HepG2 (cell line): ENCODE measurements at regions not wholly inside any gene's neighbourhood (a gene's known extent, or its start where the extent isn't known, plus 50 kb on each side); places are given as distances from the start of the nearest gene placed in this dataset.
A peak's percentile ranks its signal among the peaks of the same experiment; 100 is the strongest.

ENCODE experiments used
- AGO2 ChIP-seq: fragments of 200-400 bp; formaldehyde crosslinking; optimal IDR thresholded peaks from 2 replicates; pipeline ENCODE3; 2017; ENCODE audit warnings: mild to moderate bottlenecking, low read depth, low read length, moderate library complexity
- ARNTL ChIP-seq: sonication (generic); formaldehyde crosslinking; IDR thresholded peaks from 2 replicates; pipeline ENCODE4 v1.4.0; 2020; ENCODE audit warnings: mild to moderate bottlenecking, missing genetic modification reagents
- ERF ChIP-seq: IDR thresholded peaks from 2 replicates; pipeline ENCODE4 v1.6.1; 2018; ENCODE audit warnings: missing biosample characterization, missing genetic modification reagents
- FOXO4 ChIP-seq: sonication (generic); formaldehyde crosslinking; conservative IDR thresholded peaks from 2 replicates; pipeline ENCODE4 v1.8.1; 2023; ENCODE audit warnings: missing genetic modification reagents
- GABPB1 ChIP-seq: IDR thresholded peaks from 2 replicates; pipeline ENCODE4 v1.6.1; 2016; ENCODE audit warnings: mild to moderate bottlenecking, missing genetic modification reagents, moderate library complexity, missing compliant biosample characterization
- ISL2 ChIP-seq: sonication (generic); formaldehyde crosslinking; IDR thresholded peaks from 2 replicates; pipeline ENCODE4 v1.5.0; 2020; ENCODE audit warnings: missing genetic modification reagents
- JDP2 ChIP-seq: sonication (generic); formaldehyde crosslinking; IDR thresholded peaks from 2 replicates; pipeline ENCODE4 v1.8.1; 2022; ENCODE audit warnings: missing genetic modification reagents, borderline replicate concordance
- SNAPC2 ChIP-seq: sonication (generic); formaldehyde crosslinking; IDR thresholded peaks from 2 replicates; pipeline ENCODE4 v1.8.1; 2022; ENCODE audit warnings: mild to moderate bottlenecking, missing genetic modification reagents
- ZBTB44 ChIP-seq: sonication (generic); formaldehyde crosslinking; IDR thresholded peaks from 2 replicates; pipeline ENCODE4 v1.4.0; 2020; ENCODE audit warnings: missing genetic modification reagents
- ZFP37 ChIP-seq: sonication (generic); formaldehyde crosslinking; IDR thresholded peaks from 2 replicates; pipeline ENCODE4 v1.4.0; 2020; ENCODE audit warnings: missing genetic modification reagents, borderline replicate concordance
- ZNF263 ChIP-seq: sonication (generic); formaldehyde crosslinking; IDR thresholded peaks from 2 replicates; pipeline ENCODE4 v1.4.0; 2020; ENCODE audit warnings: missing genetic modification reagents
- ZNF549 ChIP-seq: sonication (generic); formaldehyde crosslinking; IDR thresholded peaks from 2 replicates; pipeline ENCODE4 v1.5.0; 2020; ENCODE audit warnings: missing genetic modification reagents
- ZNF780A ChIP-seq: sonication (generic); formaldehyde crosslinking; IDR thresholded peaks from 2 replicates; pipeline ENCODE4 v1.8.0; 2022; ENCODE audit warnings: mild to moderate bottlenecking, missing genetic modification reagents, moderate library complexity
- ZNF784 ChIP-seq: sonication (generic); formaldehyde crosslinking; IDR thresholded peaks from 2 replicates; pipeline ENCODE4 v1.5.1; 2020; ENCODE audit warnings: missing genetic modification reagents, mild to moderate bottlenecking, borderline replicate concordance
- TF ChIP-seq, protein P1 (sequence below): IDR thresholded peaks from 2 replicates; pipeline ENCODE4 v1.4.0; 2020; ENCODE audit warnings: mild to moderate bottlenecking, missing genetic modification reagents
- TF ChIP-seq, protein P2 (sequence below): sonication (generic); formaldehyde crosslinking; IDR thresholded peaks from 2 replicates; pipeline ENCODE4 v1.5.0; 2020; ENCODE audit warnings: mild to moderate bottlenecking, missing genetic modification reagents
- TF ChIP-seq, protein P3 (sequence below): sonication (generic); formaldehyde crosslinking; IDR thresholded peaks from 2 replicates; pipeline ENCODE4 v1.9.0; 2022; ENCODE audit warnings: missing genetic modification reagents, mild to moderate bottlenecking, borderline replicate concordance

- TF ChIP-seq ERF (CRISPR knock-in tag), result no peak
- TF ChIP-seq AGO2, result no peak
- no peak; the same call in 1 of the 2 replicates for TF ChIP-seq GABPB1
- no peak for TF ChIP-seq JDP2 (CRISPR knock-in tag)
- no peak for TF ChIP-seq ZBTB44 (CRISPR knock-in tag)
- TF ChIP-seq ARNTL (CRISPR knock-in tag), result no peak
- peak; percentile 89 for TF ChIP-seq ZNF263
- TF ChIP-seq, protein P1, sequence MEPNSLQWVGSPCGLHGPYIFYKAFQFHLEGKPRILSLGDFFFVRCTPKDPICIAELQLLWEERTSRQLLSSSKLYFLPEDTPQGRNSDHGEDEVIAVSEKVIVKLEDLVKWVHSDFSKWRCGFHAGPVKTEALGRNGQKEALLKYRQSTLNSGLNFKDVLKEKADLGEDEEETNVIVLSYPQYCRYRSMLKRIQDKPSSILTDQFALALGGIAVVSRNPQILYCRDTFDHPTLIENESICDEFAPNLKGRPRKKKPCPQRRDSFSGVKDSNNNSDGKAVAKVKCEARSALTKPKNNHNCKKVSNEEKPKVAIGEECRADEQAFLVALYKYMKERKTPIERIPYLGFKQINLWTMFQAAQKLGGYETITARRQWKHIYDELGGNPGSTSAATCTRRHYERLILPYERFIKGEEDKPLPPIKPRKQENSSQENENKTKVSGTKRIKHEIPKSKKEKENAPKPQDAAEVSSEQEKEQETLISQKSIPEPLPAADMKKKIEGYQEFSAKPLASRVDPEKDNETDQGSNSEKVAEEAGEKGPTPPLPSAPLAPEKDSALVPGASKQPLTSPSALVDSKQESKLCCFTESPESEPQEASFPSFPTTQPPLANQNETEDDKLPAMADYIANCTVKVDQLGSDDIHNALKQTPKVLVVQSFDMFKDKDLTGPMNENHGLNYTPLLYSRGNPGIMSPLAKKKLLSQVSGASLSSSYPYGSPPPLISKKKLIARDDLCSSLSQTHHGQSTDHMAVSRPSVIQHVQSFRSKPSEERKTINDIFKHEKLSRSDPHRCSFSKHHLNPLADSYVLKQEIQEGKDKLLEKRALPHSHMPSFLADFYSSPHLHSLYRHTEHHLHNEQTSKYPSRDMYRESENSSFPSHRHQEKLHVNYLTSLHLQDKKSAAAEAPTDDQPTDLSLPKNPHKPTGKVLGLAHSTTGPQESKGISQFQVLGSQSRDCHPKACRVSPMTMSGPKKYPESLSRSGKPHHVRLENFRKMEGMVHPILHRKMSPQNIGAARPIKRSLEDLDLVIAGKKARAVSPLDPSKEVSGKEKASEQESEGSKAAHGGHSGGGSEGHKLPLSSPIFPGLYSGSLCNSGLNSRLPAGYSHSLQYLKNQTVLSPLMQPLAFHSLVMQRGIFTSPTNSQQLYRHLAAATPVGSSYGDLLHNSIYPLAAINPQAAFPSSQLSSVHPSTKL, result peak; percentile 93
- TF ChIP-seq ZNF549, result no peak
- TF ChIP-seq, protein P2, sequence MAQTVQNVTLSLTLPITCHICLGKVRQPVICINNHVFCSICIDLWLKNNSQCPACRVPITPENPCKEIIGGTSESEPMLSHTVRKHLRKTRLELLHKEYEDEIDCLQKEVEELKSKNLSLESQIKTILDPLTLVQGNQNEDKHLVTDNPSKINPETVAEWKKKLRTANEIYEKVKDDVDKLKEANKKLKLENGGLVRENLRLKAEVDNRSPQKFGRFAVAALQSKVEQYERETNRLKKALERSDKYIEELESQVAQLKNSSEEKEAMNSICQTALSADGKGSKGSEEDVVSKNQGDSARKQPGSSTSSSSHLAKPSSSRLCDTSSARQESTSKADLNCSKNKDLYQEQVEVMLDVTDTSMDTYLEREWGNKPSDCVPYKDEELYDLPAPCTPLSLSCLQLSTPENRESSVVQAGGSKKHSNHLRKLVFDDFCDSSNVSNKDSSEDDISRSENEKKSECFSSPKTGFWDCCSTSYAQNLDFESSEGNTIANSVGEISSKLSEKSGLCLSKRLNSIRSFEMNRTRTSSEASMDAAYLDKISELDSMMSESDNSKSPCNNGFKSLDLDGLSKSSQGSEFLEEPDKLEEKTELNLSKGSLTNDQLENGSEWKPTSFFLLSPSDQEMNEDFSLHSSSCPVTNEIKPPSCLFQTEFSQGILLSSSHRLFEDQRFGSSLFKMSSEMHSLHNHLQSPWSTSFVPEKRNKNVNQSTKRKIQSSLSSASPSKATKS (CRISPR knock-in tag), result no peak
- no peak for TF ChIP-seq ZFP37
- TF ChIP-seq FOXO4 (CRISPR knock-in tag), result no peak
- TF ChIP-seq ZNF784, result no peak
- TF ChIP-seq ISL2 (CRISPR knock-in tag), result peak; percentile 55
- no peak for TF ChIP-seq SNAPC2 (CRISPR knock-in tag)
- no peak for TF ChIP-seq ZNF780A (CRISPR knock-in tag)
- TF ChIP-seq, protein P3, sequence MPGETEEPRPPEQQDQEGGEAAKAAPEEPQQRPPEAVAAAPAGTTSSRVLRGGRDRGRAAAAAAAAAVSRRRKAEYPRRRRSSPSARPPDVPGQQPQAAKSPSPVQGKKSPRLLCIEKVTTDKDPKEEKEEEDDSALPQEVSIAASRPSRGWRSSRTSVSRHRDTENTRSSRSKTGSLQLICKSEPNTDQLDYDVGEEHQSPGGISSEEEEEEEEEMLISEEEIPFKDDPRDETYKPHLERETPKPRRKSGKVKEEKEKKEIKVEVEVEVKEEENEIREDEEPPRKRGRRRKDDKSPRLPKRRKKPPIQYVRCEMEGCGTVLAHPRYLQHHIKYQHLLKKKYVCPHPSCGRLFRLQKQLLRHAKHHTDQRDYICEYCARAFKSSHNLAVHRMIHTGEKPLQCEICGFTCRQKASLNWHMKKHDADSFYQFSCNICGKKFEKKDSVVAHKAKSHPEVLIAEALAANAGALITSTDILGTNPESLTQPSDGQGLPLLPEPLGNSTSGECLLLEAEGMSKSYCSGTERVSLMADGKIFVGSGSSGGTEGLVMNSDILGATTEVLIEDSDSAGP (CRISPR knock-in tag), result no peak; the same call in 1 of the 2 replicates
Measured at GRCh38 chr1:211885747-211886522, 55.4 kb upstream of the LPGAT1 start (continued).
